HCT116 (cell line): ENCODE measurements at regions not wholly inside any gene's neighbourhood (a gene's known extent, or its start where the extent isn't known, plus 50 kb on each side); places are given as distances from the start of the nearest gene placed in this dataset.

Source experiments
- ATAC-seq: fragments of 200-7000 bp; cut with Tn5 transposase; 2 replicates; pipeline ENCODE4 v1.9.1; 2020; ENCODE audit warnings: mild to moderate bottlenecking, moderate library complexity
- BruUV-seq: library from RNA; stranded (reverse); fragments of 400-500 nt; replicated peaks from 2 replicates; lab custom pipeline; 2021; lab: Mats Ljungman, UMichigan
- CTCF ChIA-PET: fragments of 300-600 bp; sonication (Branson Sonifier 250); formaldehyde crosslinking; loops from one replicate; lab custom pipeline; 2021; ENCODE audit warnings: antibody characterized with exemption; lab: Charles Lee
- POLR2A ChIA-PET: fragments of 300-600, 350-600 bp; sonication (Branson Sonifier 250); formaldehyde crosslinking; loops from one replicate; lab custom pipeline; 2021; ENCODE audit warnings: antibody characterized with exemption; lab: Charles Lee
- RAD21 ChIA-PET, 2 experiments: fragments of 300-600 bp; sonication (Branson Sonifier 250); formaldehyde crosslinking; loops; one replicate each; lab custom pipeline; 2023; ENCODE audit warnings: low total read pairs in 2 of 2; ENCODE audit not compliant: uncharacterized antibody in 2 of 2, unreplicated experiment in 2 of 2, low non-redundant PET in 1 of 2; lab: Charles Lee
- DNase-seq: peaks from one replicate; pipeline ENCODE4 v3.0.0-alpha.2; 2010; ENCODE audit warnings: low read depth, low spot score
- H2AFZ ChIP-seq: fragments of 200-600 bp; shearing (Covaris generic), sonication (generic); 2 replicates; pipeline ENCODE4 v1.6.1; 2017; ENCODE audit warnings: low read depth, mixed run types, mixed read lengths, antibody characterized with exemption, low read length; ENCODE audit not compliant: poor library complexity, severe bottlenecking
- H3K27ac ChIP-seq: 2 replicates; pipeline ENCODE4 v1.5.1; 2012; ENCODE audit warnings: low read depth, low read length
- H3K27me3 ChIP-seq: fragments of 200-600 bp; sonication (generic); 2 replicates; pipeline ENCODE4 v1.6.1; 2016; ENCODE audit warnings: mixed run types, low read length, mixed read lengths; ENCODE audit not compliant: insufficient read depth
- H3K36me3 ChIP-seq, 2 experiments: fragments of 200-500 bp in 1 of 2; fragments of 200-600 bp in 1 of 2; sonication (Bioruptor generic) in 1 of 2; sonication (generic) in 1 of 2; 2 replicates each; pipeline versions ENCODE4 v1.5.1 to v1.6.1; 2014 to 2016; ENCODE audit warnings: low read length in 2 of 2, inconsistent platforms in 1 of 2, mixed read lengths in 1 of 2, mixed run types in 1 of 2; ENCODE audit not compliant: insufficient read depth in 2 of 2, control insufficient read depth in 1 of 2
- H3K4me1 ChIP-seq, 2 experiments: fragments of 200-600 bp in 1 of 2; sonication (generic) in 1 of 2; 2 replicates each; pipeline versions ENCODE4 v1.5.1 to v1.6.1; 2012 to 2017; ENCODE audit warnings: low read length in 2 of 2, inconsistent platforms in 1 of 2, mild to moderate bottlenecking in 1 of 2, mixed read lengths in 1 of 2, mixed run types in 1 of 2, moderate library complexity in 1 of 2; ENCODE audit not compliant: insufficient read depth in 2 of 2, control insufficient read depth in 1 of 2
- H3K4me2 ChIP-seq: fragments of 200-600 bp; sonication (generic); 2 replicates; pipeline ENCODE4 v1.6.1; 2017; ENCODE audit warnings: mixed run types, low read length, mixed read lengths
- H3K4me3 ChIP-seq, 2 experiments: fragments of 200-600 bp in 1 of 2; sonication (generic) in 1 of 2; replicated peaks in 1 of 2; 2 replicates each; pipeline ENCODE4 v1.5.1; 2011 to 2016; ENCODE audit warnings: low read length in 2 of 2, control low read depth in 1 of 2, low read depth in 1 of 2, mild to moderate bottlenecking in 1 of 2, mixed read lengths in 1 of 2, mixed run types in 1 of 2
- H3K79me2 ChIP-seq: fragments of 200-600 bp; sonication (generic); 2 replicates; pipeline ENCODE4 v1.6.1; 2017; ENCODE audit warnings: mild to moderate bottlenecking, mixed run types, low read length, moderate library complexity, mixed read lengths; ENCODE audit not compliant: insufficient read depth
- H3K9ac ChIP-seq: fragments of 200-600 bp; sonication (generic); 2 replicates; pipeline ENCODE4 v1.6.1; 2016; ENCODE audit warnings: low read length, mixed read lengths
- H3K9me2 ChIP-seq: fragments of 200-600 bp; sonication (generic), shearing (Covaris generic); 2 replicates; pipeline ENCODE4 v1.6.1; 2017; ENCODE audit warnings: mixed run types, mild to moderate bottlenecking, moderate library complexity; ENCODE audit not compliant: insufficient read depth
- H3K9me3 ChIP-seq, 2 experiments: fragments of 200-500 bp in 1 of 2; fragments of 200-600 bp in 1 of 2; sonication (Bioruptor generic) in 1 of 2; sonication (generic) in 1 of 2; 2 replicates each; pipeline ENCODE4 v1.6.1; 2014 to 2017; ENCODE audit warnings: low read length in 2 of 2, mixed read lengths in 2 of 2, inconsistent platforms in 1 of 2, low read depth in 1 of 2, mild to moderate bottlenecking in 1 of 2, mixed run types in 1 of 2, moderate library complexity in 1 of 2; ENCODE audit not compliant: control insufficient read depth in 1 of 2, insufficient read depth in 1 of 2
- H4K20me1 ChIP-seq: fragments of 200-600 bp; sonication (generic), shearing (Covaris generic); 2 replicates; pipeline ENCODE4 v1.6.1; 2017; ENCODE audit warnings: mixed run types, mild to moderate bottlenecking, moderate library complexity; ENCODE audit not compliant: insufficient read depth
- ATF3 ChIP-seq: IDR thresholded peaks from 2 replicates; pipeline ENCODE4 v1.6.1; 2012
- CBX3 ChIP-seq: IDR thresholded peaks from 2 replicates; pipeline ENCODE4 v1.6.1; 2012; ENCODE audit warnings: low read depth
- CEBPB ChIP-seq: IDR thresholded peaks from 2 replicates; pipeline ENCODE4 v1.6.1; 2012; ENCODE audit warnings: low read depth
- ELF1 ChIP-seq: IDR thresholded peaks from 2 replicates; pipeline ENCODE4 v1.6.1; 2012; ENCODE audit warnings: low read depth, borderline replicate concordance
- EZH2 ChIP-seq: fragments of 200-600 bp; sonication (generic); IDR thresholded peaks from 2 replicates; pipeline ENCODE4 v1.6.1; 2017; ENCODE audit warnings: antibody characterized with exemption, mixed run types
- FOSL1 ChIP-seq: IDR thresholded peaks from 2 replicates; pipeline ENCODE4 v1.6.1; 2012; ENCODE audit warnings: low read depth
- JUND ChIP-seq: IDR thresholded peaks from 2 replicates; pipeline ENCODE4 v1.6.1; 2012
- POLR2A ChIP-seq: IDR thresholded peaks from 2 replicates; pipeline ENCODE4 v1.7.0; 2011; ENCODE audit warnings: borderline replicate concordance; ENCODE audit not compliant: insufficient read depth, insufficient read length; ENCODE audit errors: extremely low read depth
- POLR2AphosphoS5 ChIP-seq: IDR thresholded peaks from 2 replicates; pipeline ENCODE4 v1.6.1; 2011; ENCODE audit warnings: mild to moderate bottlenecking, low read depth, low read length, moderate library complexity
- RAD21 ChIP-seq: IDR thresholded peaks from 2 replicates; pipeline ENCODE4 v1.6.1; 2012; ENCODE audit warnings: low read depth, mild to moderate bottlenecking
- REST ChIP-seq: IDR thresholded peaks from 2 replicates; pipeline ENCODE4 v1.6.1; 2012; ENCODE audit warnings: low read depth
- SIN3A ChIP-seq: IDR thresholded peaks from 2 replicates; pipeline ENCODE4 v1.6.1; 2012; ENCODE audit warnings: low read depth
- SRF ChIP-seq: IDR thresholded peaks from 2 replicates; pipeline ENCODE4 v1.6.1; 2012; ENCODE audit warnings: low read depth
- TCF7L2 ChIP-seq: IDR thresholded peaks from 2 replicates; pipeline ENCODE4 v1.7.0; 2011; ENCODE audit warnings: borderline replicate concordance, inconsistent platforms; ENCODE audit not compliant: insufficient read depth, insufficient read length; ENCODE audit errors: extremely low read depth
- YY1 ChIP-seq: IDR thresholded peaks from 2 replicates; pipeline ENCODE4 v1.6.1; 2011; ENCODE audit warnings: low read length, low read depth, moderate library complexity, mild to moderate bottlenecking; ENCODE audit not compliant: insufficient replicate concordance; ENCODE audit errors: extremely low read depth
- ZBTB33 ChIP-seq: IDR thresholded peaks from 2 replicates; pipeline ENCODE4 v1.6.1; 2011; ENCODE audit warnings: mild to moderate bottlenecking, low read length, moderate library complexity; ENCODE audit not compliant: insufficient replicate concordance; ENCODE audit errors: extremely low read depth
- ZFX ChIP-seq: fragments of 450-650 bp; IDR thresholded peaks from 2 replicates; pipeline ENCODE4 v1.6.1; 2017
- ZNF274 ChIP-seq: fragments of 200-500 bp; sonication (Bioruptor generic); IDR thresholded peaks from 2 replicates; pipeline ENCODE4 v1.6.1; 2014; ENCODE audit warnings: mild to moderate bottlenecking, low read depth, low read length, inconsistent platforms
- intact Hi-C: fragments of 100-400 bp; cut with micrococcal nuclease; formaldehyde crosslinking; loops from 2 replicates; pipeline ENCODE4 v1.10.0; 2022
- TF ChIP-seq, protein P1 (sequence below), 3 experiments: fragments of 200-600 bp in 1 of 3; sonication (generic) in 1 of 3; IDR thresholded peaks in 2 of 3; conservative IDR thresholded peaks in 1 of 3; 2 replicates each; pipeline ENCODE4 v1.5.1; 2012 to 2017; ENCODE audit warnings: low read depth in 2 of 3, low read length in 2 of 3, antibody characterized with exemption in 1 of 3, borderline replicate concordance in 1 of 3, control low read depth in 1 of 3, mild to moderate bottlenecking in 1 of 3, mixed read lengths in 1 of 3, mixed run types in 1 of 3, moderate library complexity in 1 of 3; ENCODE audit not compliant: insufficient read depth in 1 of 3

DNA sequence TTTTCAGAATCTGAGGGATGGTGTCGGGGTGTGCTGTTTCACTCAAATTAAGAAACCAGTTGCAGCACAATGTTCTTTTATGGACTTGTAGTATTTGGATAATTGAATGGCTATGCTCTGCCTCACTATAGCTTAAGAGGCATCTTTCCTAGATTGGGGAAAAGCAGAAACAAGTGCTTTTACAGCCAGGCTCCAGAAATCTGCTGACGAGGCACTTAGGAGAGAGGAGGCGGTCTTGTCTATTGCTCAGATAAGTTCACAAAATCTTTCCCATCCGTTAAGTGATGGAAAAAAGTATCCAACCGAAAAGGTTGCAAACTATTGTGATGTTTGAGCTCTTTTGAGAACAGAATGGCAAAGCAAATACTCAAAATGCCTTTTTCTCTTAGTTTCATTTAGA is 336.1 kb upstream of the RARB start:
- Histone ChIP-seq H3K27ac (no peak overlapping the region), H4K20me1 (no peaks in the 10 kb centered on the region), H3K9ac (no peak overlapping the region), H3K9me2 (no peaks in the 10 kb centered on the region), H2AFZ (no peak overlapping the region), H3K36me3 (no peaks in the 10 kb centered on the region), H3K9me3 (no peaks in the 10 kb centered on the region), H3K27me3 (peaks cover 17% of the 10 kb centered on the region; the same call in 1 of the 2 replicates)
- CTCF ChIA-PET, result no interaction called here
- intact Hi-C loops, result no loop called here
- no TSS peak for BruUV-seq
- no peak for ATAC-seq
- no peak for DNase-seq
- TF ChIP-seq CBX3, result no peak
- TF ChIP-seq YY1, result no peak
- TF ChIP-seq RAD21, result no peak
- TF ChIP-seq ATF3, result no peak
- TF ChIP-seq, protein P1, sequence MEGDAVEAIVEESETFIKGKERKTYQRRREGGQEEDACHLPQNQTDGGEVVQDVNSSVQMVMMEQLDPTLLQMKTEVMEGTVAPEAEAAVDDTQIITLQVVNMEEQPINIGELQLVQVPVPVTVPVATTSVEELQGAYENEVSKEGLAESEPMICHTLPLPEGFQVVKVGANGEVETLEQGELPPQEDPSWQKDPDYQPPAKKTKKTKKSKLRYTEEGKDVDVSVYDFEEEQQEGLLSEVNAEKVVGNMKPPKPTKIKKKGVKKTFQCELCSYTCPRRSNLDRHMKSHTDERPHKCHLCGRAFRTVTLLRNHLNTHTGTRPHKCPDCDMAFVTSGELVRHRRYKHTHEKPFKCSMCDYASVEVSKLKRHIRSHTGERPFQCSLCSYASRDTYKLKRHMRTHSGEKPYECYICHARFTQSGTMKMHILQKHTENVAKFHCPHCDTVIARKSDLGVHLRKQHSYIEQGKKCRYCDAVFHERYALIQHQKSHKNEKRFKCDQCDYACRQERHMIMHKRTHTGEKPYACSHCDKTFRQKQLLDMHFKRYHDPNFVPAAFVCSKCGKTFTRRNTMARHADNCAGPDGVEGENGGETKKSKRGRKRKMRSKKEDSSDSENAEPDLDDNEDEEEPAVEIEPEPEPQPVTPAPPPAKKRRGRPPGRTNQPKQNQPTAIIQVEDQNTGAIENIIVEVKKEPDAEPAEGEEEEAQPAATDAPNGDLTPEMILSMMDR (IDR thresholded peaks at IDR 0.05 in 2 of 3, conservative IDR thresholded peaks at IDR 0.05 in 1 of 3; ENCODE audit: borderline replicate concordance in 1 of 3, insufficient read depth in 1 of 3, low read depth in 2 of 3, low read length in 2 of 3), result no peak
- TF ChIP-seq ELF1, result no peak
- TF ChIP-seq REST, result no peak
- no peak for TF ChIP-seq ZBTB33
- no peak for TF ChIP-seq SIN3A
- TF ChIP-seq POLR2AphosphoS5, result no peak
- TF ChIP-seq CEBPB, result no peak
- no peak for TF ChIP-seq FOSL1
- no peak for TF ChIP-seq EZH2
- no peak for TF ChIP-seq SRF
- no peak for TF ChIP-seq ZNF274
- TF ChIP-seq TCF7L2, result no peak
- no peak for TF ChIP-seq POLR2A
- no peak for TF ChIP-seq ZFX
- no peak for TF ChIP-seq JUND
- TF ChIP-seq, all 23 proteins: peak for 0
- POLR2A ChIA-PET, result no interaction called here
- no peak overlapping the region for H3K4me2 ChIP-seq
- RAD21 ChIA-PET, result no interaction called here
- H3K79me2 ChIP-seq, result no peaks in the 10 kb centered on the region
- H3K4me3 ChIP-seq, result no peak overlapping the region
- no peaks in the 10 kb centered on the region for H3K4me1 ChIP-seq
